Kidney epithelial cell (primary cell): ENCODE measurements at regions not wholly inside any gene's neighbourhood (a gene's known extent, or its start where the extent isn't known, plus 50 kb on each side); places are given as distances from the start of the nearest gene placed in this dataset.

ENCODE experiments used
- DNase-seq: peaks from one replicate; pipeline ENCODE4 v3.0.0-alpha.2; 2010; ENCODE audit warnings: low read depth
- H3K27me3 ChIP-seq: 2 replicates; pipeline ENCODE4 v1.6.0; 2011; ENCODE audit warnings: low read length; ENCODE audit not compliant: control insufficient read depth, insufficient read depth
- H3K36me3 ChIP-seq: 2 replicates; pipeline ENCODE4 v1.5.1; 2011; ENCODE audit warnings: low read length; ENCODE audit not compliant: control insufficient read depth, insufficient read depth
- H3K4me3 ChIP-seq: 2 replicates; pipeline ENCODE4 v1.5.1; 2011; ENCODE audit warnings: low read depth, mild to moderate bottlenecking, control low read depth, low read length
- TF ChIP-seq, protein P1 (sequence below): IDR thresholded peaks from 2 replicates; pipeline ENCODE4 v1.5.1; 2011; ENCODE audit warnings: mild to moderate bottlenecking, moderate library complexity, low read length, control low read depth, inconsistent platforms; ENCODE audit not compliant: insufficient read depth, poor library complexity, severe bottlenecking

GRCh38 chr2:60643747-60644146 lies 90.3 kb upstream of the BCL11A start:
- no peaks in the 10 kb centered on the region for H3K36me3 ChIP-seq
- H3K27me3 ChIP-seq = no peaks in the 10 kb centered on the region
- TF ChIP-seq, protein P1, sequence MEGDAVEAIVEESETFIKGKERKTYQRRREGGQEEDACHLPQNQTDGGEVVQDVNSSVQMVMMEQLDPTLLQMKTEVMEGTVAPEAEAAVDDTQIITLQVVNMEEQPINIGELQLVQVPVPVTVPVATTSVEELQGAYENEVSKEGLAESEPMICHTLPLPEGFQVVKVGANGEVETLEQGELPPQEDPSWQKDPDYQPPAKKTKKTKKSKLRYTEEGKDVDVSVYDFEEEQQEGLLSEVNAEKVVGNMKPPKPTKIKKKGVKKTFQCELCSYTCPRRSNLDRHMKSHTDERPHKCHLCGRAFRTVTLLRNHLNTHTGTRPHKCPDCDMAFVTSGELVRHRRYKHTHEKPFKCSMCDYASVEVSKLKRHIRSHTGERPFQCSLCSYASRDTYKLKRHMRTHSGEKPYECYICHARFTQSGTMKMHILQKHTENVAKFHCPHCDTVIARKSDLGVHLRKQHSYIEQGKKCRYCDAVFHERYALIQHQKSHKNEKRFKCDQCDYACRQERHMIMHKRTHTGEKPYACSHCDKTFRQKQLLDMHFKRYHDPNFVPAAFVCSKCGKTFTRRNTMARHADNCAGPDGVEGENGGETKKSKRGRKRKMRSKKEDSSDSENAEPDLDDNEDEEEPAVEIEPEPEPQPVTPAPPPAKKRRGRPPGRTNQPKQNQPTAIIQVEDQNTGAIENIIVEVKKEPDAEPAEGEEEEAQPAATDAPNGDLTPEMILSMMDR = no peak
- no peak for DNase-seq
- no peak overlapping the region for H3K4me3 ChIP-seq

DNA sequence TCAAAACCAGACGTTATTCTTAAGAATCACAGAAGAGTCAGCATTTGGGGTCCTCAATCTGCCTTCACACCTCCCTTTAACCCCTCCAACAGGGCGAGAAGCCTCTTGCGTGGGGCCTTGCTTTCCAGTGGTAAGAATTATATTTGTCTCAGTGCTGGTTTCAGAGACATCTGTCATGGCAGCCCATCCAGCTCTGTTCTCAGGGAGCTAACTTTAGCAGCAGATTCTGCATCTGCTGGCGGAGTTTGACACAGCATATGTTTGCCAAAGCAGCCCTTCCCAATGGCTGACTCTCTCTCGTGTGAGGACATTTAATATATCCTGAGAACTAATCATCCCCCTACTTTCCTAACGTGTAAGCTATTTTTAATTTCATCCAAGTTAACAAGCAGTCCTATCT lies 91.5 kb upstream of the BCL11A start:
- no peak for DNase-seq
- TF ChIP-seq, protein P1 = no peak
- no peaks in the 10 kb centered on the region for H3K27me3 ChIP-seq
- no peaks in the 10 kb centered on the region for H3K36me3 ChIP-seq
- no peak overlapping the region for H3K4me3 ChIP-seq

DNA sequence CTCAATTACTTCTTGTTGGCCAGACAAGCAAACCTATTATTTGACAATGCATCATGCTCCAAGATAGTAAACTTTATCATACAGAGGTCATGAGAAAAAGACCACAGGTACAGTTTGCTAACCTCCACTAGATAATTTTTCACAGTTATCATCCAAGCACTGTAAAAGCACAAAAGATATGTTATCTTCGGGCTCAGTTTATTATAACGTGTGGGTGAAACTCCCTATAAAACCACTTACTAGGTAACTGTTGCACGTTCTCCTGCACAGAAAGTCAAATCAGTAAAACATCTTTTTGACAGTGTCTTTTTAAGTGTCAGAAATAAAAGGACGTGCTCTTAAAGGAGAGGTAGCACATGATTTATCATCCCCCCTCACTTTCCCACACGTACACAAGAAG lies 94.7 kb upstream of the BCL11A start:
- TF ChIP-seq, protein P1 = no peak
- H3K27me3 ChIP-seq = peaks cover 10% of the 10 kb centered on the region
- no peak for DNase-seq
- no peak overlapping the region for H3K4me3 ChIP-seq
- no peaks in the 10 kb centered on the region for H3K36me3 ChIP-seq

- no peak overlapping the region for H3K4me3 ChIP-seq
- peaks cover 18% of the 10 kb centered on the region for H3K27me3 ChIP-seq
- TF ChIP-seq, protein P1 = no peak
- no peak for DNase-seq
- H3K36me3 ChIP-seq = no peaks in the 10 kb centered on the region
Observed at GRCh38 chr2:60649721-60650120, 96.3 kb upstream of the BCL11A start.

DNA sequence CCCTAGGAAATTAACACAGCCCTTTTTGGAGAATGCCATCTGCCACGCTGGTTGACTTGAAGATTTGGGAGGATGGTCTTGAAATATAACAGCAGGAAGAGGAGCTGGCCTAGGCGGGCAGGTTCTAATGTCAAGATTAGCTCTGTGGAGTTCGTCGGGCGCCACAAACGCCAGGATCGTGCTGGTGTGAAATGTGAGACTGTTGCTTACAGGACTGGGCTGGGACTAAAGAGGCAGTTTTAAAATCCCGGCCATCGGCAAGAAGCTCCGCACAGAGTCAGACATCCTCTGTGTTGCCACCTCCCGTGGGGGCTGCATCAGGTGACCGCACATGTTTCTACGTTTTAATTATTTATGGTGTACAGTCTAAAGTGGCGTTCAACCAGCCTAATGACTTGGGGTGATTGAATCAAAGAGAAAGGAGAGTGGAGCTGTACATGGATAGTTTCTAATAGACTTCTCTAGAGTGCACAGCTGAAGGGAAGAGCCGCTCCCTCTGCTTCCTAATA lies 99.4 kb upstream of the BCL11A start:
- no peaks in the 10 kb centered on the region for H3K36me3 ChIP-seq
- H3K4me3 ChIP-seq = no peak overlapping the region
- TF ChIP-seq, protein P1 = no peak
- DNase-seq = no peak
- peaks cover 18% of the 10 kb centered on the region for H3K27me3 ChIP-seq

DNA sequence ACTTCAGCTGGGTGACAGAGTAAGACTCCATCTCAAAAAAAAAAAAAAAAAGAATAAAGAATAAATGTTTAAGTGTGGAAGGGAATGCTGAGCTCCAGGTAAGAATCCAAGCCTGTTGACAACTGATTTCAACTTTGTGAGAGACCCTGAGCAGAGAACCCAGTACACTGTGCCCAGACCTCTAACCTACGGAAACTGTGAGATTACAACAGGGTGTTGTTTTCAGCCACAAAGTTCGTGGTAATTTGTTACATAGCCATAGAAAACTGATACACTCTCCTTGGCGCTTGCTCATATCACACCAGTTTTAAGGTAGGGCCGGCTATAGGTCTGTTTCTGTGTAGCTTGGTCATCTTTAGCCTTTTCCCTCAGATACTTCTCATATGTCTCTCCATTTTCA lies 98.4 kb upstream of the PAPOLG start:
- H3K4me3 ChIP-seq = no peak overlapping the region
- peaks cover 10% of the 10 kb centered on the region for H3K27me3 ChIP-seq
- H3K36me3 ChIP-seq = no peaks in the 10 kb centered on the region
- TF ChIP-seq, protein P1 = no peak
- DNase-seq = no peak
